Left ventricle myocardium superior (tissue), 1 donor: ENCODE measurements at regions not wholly inside any gene's neighbourhood (a gene's known extent, or its start where the extent isn't known, plus 50 kb on each side); places are given as distances from the start of the nearest gene placed in this dataset.
"Not testable (repeated sequence)": the region's sequence is repeated elsewhere in the genome, so short reads cannot be mapped to it uniquely, and the experiment has no call there.

Experiments used
- ATAC-seq: fragments of 200-7000 bp; cut with Tn5 transposase; one replicate; pipeline ENCODE4 v1.9.1; 2020; ENCODE audit warnings: mild to moderate bottlenecking, moderate library complexity
- DNase-seq: peaks from one replicate; pipeline ENCODE4 v3.0.0-alpha.2; 2020
- intact Hi-C: fragments of 100-400 bp; cut with micrococcal nuclease; formaldehyde crosslinking; loops from one replicate; pipeline ENCODE4 v1.11.0; 2022
- donor health status: DM: no; HTN: yes; CAD: no; lungs with severe emphysema.

- DNase-seq, intact Hi-C loops, ATAC-seq: not testable (repeated sequence)
These were observed 177.7 kb downstream of the TBC1D2B start for GRCh38 chr15:77899776-77900175.

- ATAC-seq (no peak), DNase-seq (peak; percentile 25)
- intact Hi-C loops = no loop called here
These were observed 178.4 kb downstream of the TBC1D2B start for GRCh38 chr15:77898811-77899730.

- peak; percentile 26 for DNase-seq
- intact Hi-C loops = no loop called here
- ATAC-seq = no peak
These were observed 179.6 kb downstream of the TBC1D2B start for GRCh38 chr15:77897896-77898406.

GRCh38 chr15:77897113-77897895 is 180.2 kb downstream of the TBC1D2B start:
- peak; percentile 16 for DNase-seq
- intact Hi-C loops, ATAC-seq: not testable (repeated sequence)

GRCh38 chr15:77896147-77897112 is 181.1 kb downstream of the TBC1D2B start:
- not testable (repeated sequence) for ATAC-seq

GRCh38 chr15:77895742-77896141 is 181.8 kb downstream of the TBC1D2B start:
- intact Hi-C loops = no loop called here
- ATAC-seq (no peak), DNase-seq (peak; percentile 11)

More at GRCh38 chr15:77896147-77897112, 181.1 kb downstream of the TBC1D2B start:
- DNase-seq = peak; percentile 25
- intact Hi-C loops = not testable (repeated sequence)

GRCh38 chr15:77895145-77895544 is 182.4 kb downstream of the TBC1D2B start:
- intact Hi-C loops, ATAC-seq: not testable (repeated sequence)
- peak; percentile 4 for DNase-seq

- ATAC-seq (peak; percentile 31), DNase-seq (peak; percentile 62)
- intact Hi-C loops = not testable (repeated sequence)
These were observed 183.6 kb downstream of the TBC1D2B start for GRCh38 chr15:77893671-77894640.

- peak; percentile 14 for DNase-seq
- ATAC-seq, intact Hi-C loops: not testable (repeated sequence)
These were observed 184.3 kb downstream of the TBC1D2B start for GRCh38 chr15:77893246-77893645.

- intact Hi-C loops = no loop called here
- no peak for ATAC-seq
- no peak for DNase-seq
These were observed 185.2 kb downstream of the TBC1D2B start for GRCh38 chr15:77892335-77892734.

- ATAC-seq (peak; percentile 4), DNase-seq (peak; percentile 34)
These were observed 185.6 kb downstream of the TBC1D2B start for GRCh38 chr15:77891862-77892261.

GRCh38 chr15:77890911-77891801 is 186.4 kb downstream of the TBC1D2B start:
- DNase-seq = peak; percentile 55
- intact Hi-C loops = not testable (repeated sequence)
- peak; percentile 17 for ATAC-seq

More at GRCh38 chr15:77891862-77892261, 185.6 kb downstream of the TBC1D2B start:
- intact Hi-C loops = not testable (repeated sequence)

- DNase-seq = peak; percentile 20
- intact Hi-C loops, ATAC-seq: not testable (repeated sequence)
These were observed 187.4 kb downstream of the TBC1D2B start for GRCh38 chr15:77889828-77890725.

GRCh38 chr15:77889009-77889806 is 188.3 kb downstream of the TBC1D2B start:
- ATAC-seq = no peak
- peak; percentile 37 for DNase-seq
- intact Hi-C loops = no loop called here
